KOPT-K1 (cell line): ENCODE measurements at regions not wholly inside any gene's neighbourhood (a gene's known extent, or its start where the extent isn't known, plus 50 kb on each side); places are given as distances from the start of the nearest gene placed in this dataset.

Source experiments
- H3K27ac ChIP-seq: fragments of 200-600 bp; sonication (generic); 2 replicates; pipeline ENCODE4 v1.5.1; 2016; ENCODE audit warnings: antibody characterized with exemption, mild to moderate bottlenecking, low read depth, low read length; ENCODE audit not compliant: poor library complexity, severe bottlenecking
- H3K36me3 ChIP-seq: fragments of 200-600 bp; sonication (generic); 2 replicates; pipeline ENCODE4 v1.5.1; 2017; ENCODE audit warnings: antibody characterized with exemption, mild to moderate bottlenecking, low read length, moderate library complexity; ENCODE audit not compliant: insufficient read depth
- H3K9me3 ChIP-seq: fragments of 200-600 bp; sonication (generic); 2 replicates; pipeline ENCODE4 v1.5.1; 2017; ENCODE audit warnings: antibody characterized with exemption, low read length, mild to moderate bottlenecking; ENCODE audit not compliant: insufficient read depth, poor library complexity, severe bottlenecking

DNA sequence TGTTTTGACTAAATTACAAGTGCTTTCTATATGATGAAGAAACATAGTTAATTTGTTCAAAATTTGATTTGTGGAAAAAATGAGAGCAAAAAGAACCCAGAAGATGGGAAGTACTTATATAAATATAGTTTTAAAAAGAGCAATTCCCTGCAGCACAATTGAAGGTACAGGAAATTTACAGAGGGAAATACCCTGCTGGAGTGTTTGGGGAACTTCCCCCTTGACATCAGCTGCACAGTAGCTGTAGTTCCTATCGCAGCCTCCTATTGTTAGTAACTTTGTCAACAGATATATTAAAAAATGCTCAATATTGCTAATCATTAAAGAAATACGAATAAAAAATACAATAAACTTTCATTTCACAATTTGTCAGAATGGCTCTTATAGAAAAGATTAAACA, 1118.8 kb upstream of the ZEB2 start:
- Histone ChIP-seq H3K27ac (no peak overlapping the region), H3K36me3 (no peaks in the 10 kb centered on the region), H3K9me3 (no peaks in the 10 kb centered on the region)

DNA sequence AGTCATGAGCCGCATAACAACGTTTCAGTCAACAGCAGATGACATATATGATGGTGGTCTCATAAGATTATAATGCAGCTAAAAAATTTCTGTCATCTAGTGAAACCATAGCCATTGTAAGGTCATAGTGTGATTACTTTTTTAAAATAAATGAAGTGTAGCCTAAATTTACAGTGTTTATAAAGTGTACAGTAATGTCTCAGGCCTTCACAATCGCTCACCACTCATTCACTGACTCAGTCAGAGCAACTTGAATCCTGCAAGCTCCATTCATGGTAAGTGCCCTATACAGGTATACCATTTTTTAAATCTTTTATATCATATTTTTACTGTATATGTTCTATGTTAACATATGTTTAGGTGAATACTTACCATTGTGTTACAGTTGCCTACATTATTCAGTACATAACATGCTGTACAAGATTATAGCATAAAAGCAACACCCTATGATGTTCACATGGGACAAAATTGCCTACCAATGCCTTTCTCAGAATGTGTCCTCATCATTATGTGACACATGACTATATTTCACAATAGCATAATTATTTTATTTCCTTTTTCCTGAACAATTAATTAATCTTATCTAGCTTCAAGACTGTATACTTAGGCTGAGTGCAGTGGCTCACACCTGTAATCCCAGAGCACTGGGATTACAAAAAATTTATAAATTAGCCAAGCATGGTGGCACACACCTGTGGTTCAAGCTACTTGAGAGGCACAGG, 1115.9 kb upstream of the ZEB2 start:
- no peaks in the 10 kb centered on the region for H3K9me3 ChIP-seq
- H3K27ac ChIP-seq, result no peak overlapping the region
- H3K36me3 ChIP-seq, result no peaks in the 10 kb centered on the region

- Histone ChIP-seq H3K9me3 (no peaks in the 10 kb centered on the region), H3K27ac (no peak overlapping the region), H3K36me3 (no peaks in the 10 kb centered on the region)
These were observed 1111.6 kb upstream of the ZEB2 start for GRCh38 chr2:145631561-145631960.

- H3K9me3 ChIP-seq, result no peaks in the 10 kb centered on the region
- H3K36me3 ChIP-seq, result no peaks in the 10 kb centered on the region
- H3K27ac ChIP-seq, result no peak overlapping the region
These were observed 1106.4 kb upstream of the ZEB2 start for GRCh38 chr2:145626301-145626700.

- H3K36me3 ChIP-seq, result no peaks in the 10 kb centered on the region
- no peaks in the 10 kb centered on the region for H3K9me3 ChIP-seq
- no peak overlapping the region for H3K27ac ChIP-seq
These were observed 1105.2 kb upstream of the ZEB2 start for GRCh38 chr2:145625111-145625510.

DNA sequence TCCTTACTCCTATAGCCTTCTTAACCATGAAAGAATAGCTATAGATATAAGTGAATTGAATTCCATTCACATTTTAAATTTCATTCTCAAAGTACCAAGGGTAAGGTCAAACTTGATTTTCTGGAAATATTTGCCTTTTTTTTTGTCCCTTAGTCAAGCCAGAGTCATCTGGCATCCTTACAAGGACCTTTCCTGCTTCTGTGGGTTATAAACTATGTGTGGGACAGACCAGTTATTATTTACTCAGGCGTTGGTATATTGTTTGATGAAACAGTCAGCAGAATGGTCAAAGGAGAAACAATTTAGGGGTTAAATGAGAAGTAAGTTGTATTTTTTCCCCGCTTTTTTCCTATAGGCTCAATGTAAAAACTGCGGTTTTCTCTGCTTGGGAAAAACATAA, 1103.2 kb upstream of the ZEB2 start:
- H3K36me3 ChIP-seq, result no peaks in the 10 kb centered on the region

DNA sequence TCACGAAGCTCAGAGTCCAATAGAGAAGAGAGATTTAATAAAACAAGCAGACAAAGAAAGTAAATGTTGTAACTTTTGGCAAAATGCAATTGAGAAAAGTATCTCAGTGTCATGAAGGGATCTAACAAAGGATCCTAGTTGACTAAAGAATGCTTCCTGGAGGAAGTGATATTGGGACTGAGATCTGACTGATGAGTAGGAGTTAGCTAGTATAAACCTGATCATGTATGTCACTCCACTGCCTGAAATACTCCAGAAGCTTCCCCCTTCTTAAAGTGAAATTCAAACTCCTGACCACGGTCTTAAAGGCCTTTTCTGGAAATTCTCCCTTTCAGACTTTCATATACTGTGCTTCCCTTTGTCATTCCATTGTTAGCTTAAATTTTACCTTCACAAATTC, 1102.4 kb upstream of the ZEB2 start:
- no peaks in the 10 kb centered on the region for H3K9me3 ChIP-seq
- no peaks in the 10 kb centered on the region for H3K36me3 ChIP-seq

More for the DNA sequence above, 1103.2 kb upstream of the ZEB2 start:
- Histone ChIP-seq H3K27ac (no peak overlapping the region), H3K9me3 (no peaks in the 10 kb centered on the region)

DNA sequence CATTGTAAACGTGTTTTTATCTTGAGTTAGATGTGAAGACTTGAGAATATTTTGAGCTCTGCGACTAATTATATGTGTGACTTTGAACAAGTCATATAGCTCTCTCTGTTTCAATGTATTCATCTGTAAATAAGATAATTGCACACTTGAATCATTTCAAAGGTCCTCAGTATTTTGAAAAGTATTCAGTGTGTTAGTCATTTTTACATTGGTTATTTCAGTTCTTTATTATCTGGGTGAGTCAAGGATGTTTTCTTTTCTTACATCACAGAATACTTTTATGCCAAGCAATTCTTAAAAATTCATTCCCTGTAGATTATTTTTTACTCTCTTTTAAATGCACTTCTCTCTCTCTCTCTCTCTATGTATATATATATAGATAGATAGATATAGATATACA, 1098.0 kb upstream of the ZEB2 start:
- no peak overlapping the region for H3K27ac ChIP-seq
- no peaks in the 10 kb centered on the region for H3K36me3 ChIP-seq
- no peaks in the 10 kb centered on the region for H3K9me3 ChIP-seq

More for the DNA sequence above, 1102.4 kb upstream of the ZEB2 start:
- no peak overlapping the region for H3K27ac ChIP-seq

DNA sequence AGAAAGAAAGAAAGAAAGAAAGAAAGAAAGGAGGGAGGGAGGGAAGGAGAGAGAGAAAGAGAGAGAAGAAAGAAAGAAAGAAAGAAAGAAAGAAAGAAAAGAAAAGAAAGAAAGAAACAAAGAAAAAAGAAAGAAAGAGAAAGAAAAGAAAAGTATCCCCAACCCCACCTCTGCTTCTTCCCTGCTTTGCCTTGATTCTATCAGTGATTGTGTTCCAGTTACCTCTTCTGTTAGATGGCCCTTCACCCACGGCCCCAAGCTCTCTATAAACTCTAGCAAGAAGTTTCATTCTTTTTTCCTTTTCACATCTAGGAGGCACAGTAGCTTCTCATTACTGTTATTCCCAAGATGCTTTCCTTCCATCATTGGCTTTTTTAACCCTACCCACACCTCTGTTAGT, 1097.5 kb upstream of the ZEB2 start:
- Histone ChIP-seq H3K9me3 (no peaks in the 10 kb centered on the region), H3K36me3 (no peaks in the 10 kb centered on the region), H3K27ac (no peak overlapping the region)

DNA sequence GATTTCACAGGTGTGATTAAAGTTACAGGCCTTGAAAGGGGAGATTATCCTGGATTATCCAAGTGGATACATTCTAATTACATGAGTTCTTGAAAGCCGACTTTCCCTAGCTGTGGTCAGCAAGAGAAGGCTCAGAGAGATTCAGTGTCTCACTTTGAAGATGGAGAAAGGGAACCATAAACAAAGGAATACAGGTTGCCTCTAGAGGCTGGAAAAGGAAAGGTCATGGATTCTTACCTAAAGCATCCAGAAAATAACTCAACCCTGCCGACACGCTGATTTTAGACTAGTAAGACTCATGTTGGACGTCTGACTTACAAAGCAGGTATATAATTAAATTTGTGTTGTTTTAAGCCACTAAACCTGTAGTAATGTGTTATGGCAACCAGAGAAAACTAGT, 1095.7 kb upstream of the ZEB2 start:
- no peaks in the 10 kb centered on the region for H3K9me3 ChIP-seq
- no peaks in the 10 kb centered on the region for H3K36me3 ChIP-seq
- H3K27ac ChIP-seq, result no peak overlapping the region

DNA sequence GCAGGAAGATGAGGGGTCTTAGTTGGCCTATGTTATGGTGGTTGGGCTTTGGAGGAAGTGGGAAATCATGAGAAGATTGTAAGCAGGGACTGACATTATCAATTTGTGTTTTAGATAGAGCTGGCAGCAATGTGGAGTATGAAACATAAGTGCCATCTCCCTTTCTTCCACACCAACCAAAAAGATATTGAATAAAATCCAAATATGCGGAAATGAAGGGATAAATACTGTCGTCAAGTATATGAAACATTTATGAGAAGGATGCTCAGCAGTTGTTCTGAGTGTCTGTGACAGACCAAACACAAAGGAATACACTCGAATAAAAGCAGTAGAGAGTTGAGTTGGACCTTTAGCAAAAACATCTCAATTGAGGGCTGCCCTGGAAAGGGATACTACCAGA, 1090.0 kb upstream of the ZEB2 start:
- no peaks in the 10 kb centered on the region for H3K36me3 ChIP-seq
- no peak overlapping the region for H3K27ac ChIP-seq
- H3K9me3 ChIP-seq, result no peaks in the 10 kb centered on the region

GRCh38 chr2:145601361-145601925, 1081.5 kb upstream of the ZEB2 start:
- Histone ChIP-seq H3K27ac (no peak overlapping the region), H3K9me3 (no peaks in the 10 kb centered on the region), H3K36me3 (no peaks in the 10 kb centered on the region)

GRCh38 chr2:145600811-145601210, 1080.9 kb upstream of the ZEB2 start:
- H3K27ac ChIP-seq, result no peak overlapping the region
- H3K9me3 ChIP-seq, result no peaks in the 10 kb centered on the region
- no peaks in the 10 kb centered on the region for H3K36me3 ChIP-seq

- Histone ChIP-seq H3K36me3 (no peaks in the 10 kb centered on the region), H3K27ac (no peak overlapping the region), H3K9me3 (no peaks in the 10 kb centered on the region)
These were observed 1079.8 kb upstream of the ZEB2 start for GRCh38 chr2:145599756-145600155.

GRCh38 chr2:145598434-145598833, 1078.5 kb upstream of the ZEB2 start:
- no peaks in the 10 kb centered on the region for H3K9me3 ChIP-seq
- no peak overlapping the region for H3K27ac ChIP-seq
- no peaks in the 10 kb centered on the region for H3K36me3 ChIP-seq

GRCh38 chr2:145597809-145598208, 1077.9 kb upstream of the ZEB2 start:
- no peak overlapping the region for H3K27ac ChIP-seq
- H3K36me3 ChIP-seq, result no peaks in the 10 kb centered on the region
- H3K9me3 ChIP-seq, result no peaks in the 10 kb centered on the region
